Panc1 (cell line): ENCODE measurements at regions not wholly inside any gene's neighbourhood (a gene's known extent, or its start where the extent isn't known, plus 50 kb on each side); places are given as distances from the start of the nearest gene placed in this dataset.

Source experiments
- ATAC-seq: fragments of 200-7000 bp; cut with Tn5 transposase; 2 replicates; pipeline ENCODE4 v1.9.1; 2020; ENCODE audit warnings: mild to moderate bottlenecking, moderate library complexity
- BruUV-seq: library from RNA; stranded (reverse); fragments of 400-500 nt; replicated peaks from 2 replicates; lab custom pipeline; 2021; lab: Mats Ljungman, UMichigan
- CTCF ChIA-PET: fragments of 300-600 bp; sonication (Branson Sonifier 250); formaldehyde crosslinking; loops from one replicate; lab custom pipeline; 2022; ENCODE audit warnings: antibody characterized with exemption; lab: Charles Lee
- POLR2A ChIA-PET: fragments of 300-600 bp; sonication (Branson Sonifier 250); formaldehyde crosslinking; loops from one replicate; lab custom pipeline; 2022; ENCODE audit warnings: antibody characterized with exemption; lab: Charles Lee
- DNase-seq: peaks from one replicate; pipeline ENCODE4 v3.0.0-alpha.2; 2010; ENCODE audit warnings: low read depth, low spot score
- H3K27ac ChIP-seq: 2 replicates; pipeline ENCODE4 v1.5.1; 2011; ENCODE audit warnings: mild to moderate bottlenecking, low read length, inconsistent platforms
- H3K27me3 ChIP-seq: fragments of 200-500 bp; sonication (Bioruptor generic); 2 replicates; pipeline ENCODE4 v1.6.0; 2014; ENCODE audit warnings: low read length, inconsistent platforms; ENCODE audit not compliant: control insufficient read depth, insufficient read depth
- H3K36me3 ChIP-seq: fragments of 200-500 bp; sonication (Bioruptor generic); 2 replicates; pipeline ENCODE4 v1.5.1; 2014; ENCODE audit warnings: inconsistent platforms, mild to moderate bottlenecking, low read length, moderate library complexity; ENCODE audit not compliant: control insufficient read depth, insufficient read depth
- H3K4me1 ChIP-seq: 2 replicates; pipeline ENCODE4 v1.5.1; 2011; ENCODE audit warnings: inconsistent platforms, mild to moderate bottlenecking, low read length, moderate library complexity; ENCODE audit not compliant: control insufficient read depth, insufficient read depth
- H3K4me3 ChIP-seq, 2 experiments: 2 replicates each; pipeline ENCODE4 v1.5.1; 2011 to 2012; ENCODE audit warnings: low read depth in 2 of 2, low read length in 2 of 2, mild to moderate bottlenecking in 2 of 2, inconsistent platforms in 1 of 2, moderate library complexity in 1 of 2
- H3K9me3 ChIP-seq: fragments of 200-500 bp; sonication (Bioruptor generic); 2 replicates; pipeline ENCODE4 v1.5.1; 2014; ENCODE audit warnings: low read depth, mild to moderate bottlenecking, inconsistent platforms, low read length, moderate library complexity; ENCODE audit not compliant: control insufficient read depth, insufficient read depth
- CTCF ChIP-seq: fragments of 450-650 bp; IDR thresholded peaks from 2 replicates; pipeline ENCODE4 v1.5.1; 2017; ENCODE audit warnings: mild to moderate bottlenecking
- POLR2AphosphoS5 ChIP-seq: IDR thresholded peaks from 2 replicates; pipeline ENCODE4 v1.6.1; 2012; ENCODE audit warnings: mild to moderate bottlenecking, low read depth, low read length, moderate library complexity
- REST ChIP-seq, 2 experiments: IDR thresholded peaks; 2 replicates each; pipeline ENCODE4 v1.6.1; 2011 to 2012; ENCODE audit warnings: low read depth in 2 of 2, control low read depth in 1 of 2, low read length in 1 of 2, mild to moderate bottlenecking in 1 of 2, moderate library complexity in 1 of 2; ENCODE audit not compliant: insufficient read depth in 1 of 2
- SIN3A ChIP-seq: IDR thresholded peaks from 2 replicates; pipeline ENCODE4 v1.6.1; 2012; ENCODE audit warnings: low read depth, mild to moderate bottlenecking, low read length, moderate library complexity, borderline replicate concordance; ENCODE audit not compliant: insufficient read depth
- TCF7L2 ChIP-seq: IDR thresholded peaks from 2 replicates; pipeline ENCODE4 v1.6.1; 2011; ENCODE audit warnings: mild to moderate bottlenecking, low read depth, low read length, inconsistent platforms
- in situ Hi-C: cut with HindIII; loops from 2 replicates; pipeline ENCODE4 v1.10.0; 2016; ENCODE audit warnings: low sequenced_read_pairs, low pct_unique_long_range_greater_than_20kb
- intact Hi-C: fragments of 100-400 bp; cut with micrococcal nuclease; formaldehyde crosslinking; loops from one replicate; pipeline ENCODE4 v1.10.0; 2022; ENCODE audit not compliant: unreplicated experiment

GRCh38 chr5:67378256-67378655 is 181.7 kb upstream of the CD180 start:
- TF ChIP-seq SIN3A (no peak), CTCF (no peak), REST (IDR thresholded peaks at IDR 0.05; ENCODE audit: insufficient read depth in 1 of 2, low read depth in 2 of 2, low read length in 1 of 2) (no peak), TCF7L2 (no peak), POLR2AphosphoS5 (no peak)
- ChIA-PET POLR2A (no interaction called here), CTCF (no interaction called here)
- in situ Hi-C loops = no loop called here
- BruUV-seq = no TSS peak
- Histone ChIP-seq H3K27me3 (no peaks in the 10 kb centered on the region), H3K27ac (no peak overlapping the region), H3K4me1 (no peaks in the 10 kb centered on the region), H3K4me3 (no peak overlapping the region), H3K9me3 (no peaks in the 10 kb centered on the region), H3K36me3 (no peaks in the 10 kb centered on the region)
- intact Hi-C loops = no loop called here
- DNase-seq = no peak
- no peak for ATAC-seq

GRCh38 chr5:67377631-67378030 is 181.0 kb upstream of the CD180 start:
- TF ChIP-seq REST (IDR thresholded peaks at IDR 0.05; ENCODE audit: insufficient read depth in 1 of 2, low read depth in 2 of 2, low read length in 1 of 2) (no peak), TCF7L2 (no peak), CTCF (no peak), SIN3A (no peak), POLR2AphosphoS5 (no peak)
- no TSS peak for BruUV-seq
- CTCF ChIA-PET = no interaction called here
- ATAC-seq (no peak), DNase-seq (no peak)
- POLR2A ChIA-PET = interaction anchor here (0.6 kb wide), 1 partner anchor 529 kb away, joined by 3 read pairs; no protein-coding TSS in a partner anchor
- Histone ChIP-seq H3K27me3 (no peaks in the 10 kb centered on the region), H3K36me3 (no peaks in the 10 kb centered on the region), H3K9me3 (no peaks in the 10 kb centered on the region), H3K4me3 (no peak overlapping the region), H3K27ac (no peak overlapping the region), H3K4me1 (no peaks in the 10 kb centered on the region)
- intact Hi-C loops = no loop called here
- in situ Hi-C loops = no loop called here
